HG02642 (cell line): ENCODE measurements at regions not wholly inside any gene's neighbourhood (a gene's known extent, or its start where the extent isn't known, plus 50 kb on each side); places are given as distances from the start of the nearest gene placed in this dataset.

Source experiments
- ATAC-seq: cut with Tn5 transposase; IDR thresholded peaks from one replicate; pipeline ENCODE4 v1.9.1; 2021; ENCODE audit warnings: mild to moderate bottlenecking; ENCODE audit not compliant: unreplicated experiment, poor library complexity

DNA sequence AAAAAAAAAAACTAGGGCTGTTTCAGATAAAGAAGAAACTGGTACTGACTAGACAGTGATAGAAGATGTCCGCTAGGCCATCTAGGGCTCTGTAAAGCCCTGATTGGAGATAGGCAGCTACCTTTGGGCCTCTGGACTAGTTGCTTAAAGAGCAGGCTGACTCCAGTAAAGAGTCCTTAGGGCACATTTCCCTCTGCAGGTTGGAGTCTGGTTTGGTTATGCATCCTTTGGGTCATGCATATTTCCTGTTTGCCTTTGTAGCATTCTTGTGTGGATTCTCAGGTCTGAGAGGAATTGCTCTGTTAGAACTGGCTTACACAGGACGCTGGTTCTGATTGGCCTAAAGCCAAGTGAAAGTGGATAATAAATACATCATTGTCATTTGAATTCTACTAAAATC is 165.5 kb upstream of the LRRN1 start:
- ATAC-seq: no peak

DNA sequence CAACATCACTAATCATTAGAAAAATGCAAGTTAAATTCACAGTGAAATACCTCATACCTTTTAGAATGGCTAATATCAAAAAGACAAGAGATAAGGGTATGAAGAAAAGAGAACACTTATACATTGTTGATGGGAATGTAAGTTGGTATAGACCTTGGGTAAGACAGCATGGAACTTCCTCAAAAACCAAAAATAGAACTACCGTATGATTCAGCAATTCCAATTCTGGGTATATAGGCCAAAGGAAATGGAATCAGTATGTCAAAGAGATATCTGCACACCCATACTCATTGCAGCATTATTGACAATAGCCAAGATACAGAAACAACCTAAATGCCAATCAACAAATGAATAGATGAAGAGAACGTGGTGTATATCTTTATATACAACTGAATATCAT is 166.8 kb upstream of the LRRN1 start:
- no peak for ATAC-seq

DNA sequence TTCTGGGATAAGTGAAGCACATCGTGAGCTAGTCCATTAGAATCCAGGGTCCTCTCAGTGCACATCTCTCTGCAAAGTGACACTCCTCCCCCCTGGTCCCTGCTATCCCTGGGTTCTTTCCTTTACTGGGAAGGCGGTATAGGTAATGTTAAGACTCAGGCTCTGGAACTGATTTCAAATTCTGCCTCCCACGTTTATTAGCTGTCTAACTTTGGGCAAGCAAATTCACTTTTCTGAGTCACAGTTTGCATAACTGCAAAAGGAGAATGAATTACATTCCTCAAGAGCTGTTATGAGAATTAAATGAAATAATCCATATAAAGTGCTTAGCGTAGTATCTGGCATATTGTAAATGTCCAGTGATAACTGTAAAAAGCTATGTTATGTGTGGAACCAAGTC is 168.1 kb upstream of the LRRN1 start:
- no peak for ATAC-seq

DNA sequence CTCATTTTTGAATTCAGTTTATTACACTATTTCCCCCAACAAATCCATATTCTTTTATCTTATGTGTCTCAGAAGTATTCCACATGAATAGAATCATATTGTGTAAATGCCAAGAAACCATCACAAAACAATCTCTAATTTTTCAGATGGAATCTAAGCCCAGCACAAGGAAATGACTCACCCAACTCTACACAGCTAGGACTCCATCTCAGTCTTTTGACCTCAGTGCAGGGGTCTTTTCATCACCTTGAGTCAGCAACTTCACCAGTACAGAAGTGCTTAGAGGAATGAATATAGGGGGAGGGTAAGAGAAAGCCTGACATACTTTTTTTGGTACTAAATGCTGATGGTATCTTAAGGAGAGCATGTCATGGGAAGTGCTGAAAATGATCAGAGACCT is 169.3 kb upstream of the LRRN1 start:
- no peak for ATAC-seq

DNA sequence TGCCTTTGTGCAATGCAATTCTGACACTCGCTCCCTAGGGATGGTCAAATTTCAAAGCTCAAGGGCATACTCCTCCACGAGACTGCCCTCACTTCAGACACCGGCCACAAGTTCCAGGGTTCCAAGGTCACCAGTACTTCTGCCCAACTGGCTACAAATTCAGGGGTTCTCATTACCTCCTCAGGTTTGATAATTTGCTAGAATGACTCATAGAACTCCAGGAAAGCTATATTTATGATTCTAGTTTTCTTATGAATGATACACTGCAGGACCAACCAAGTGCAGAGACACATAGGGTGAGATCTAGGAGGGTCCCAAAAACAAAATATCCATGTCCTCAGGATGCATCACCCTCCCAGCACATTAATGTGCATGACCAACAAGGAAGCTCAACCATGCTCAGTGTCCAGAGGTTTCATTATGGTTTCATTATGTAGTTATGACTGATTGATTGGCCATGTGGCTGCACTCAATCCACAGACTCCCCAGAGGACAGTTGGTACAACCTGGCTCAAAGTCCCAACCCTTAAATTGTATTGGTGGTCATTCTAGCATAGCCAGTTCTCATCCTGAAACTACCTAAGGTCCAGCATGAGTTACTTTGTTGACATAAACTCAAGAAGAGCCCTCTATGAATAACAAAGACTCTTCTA is 170.4 kb upstream of the LRRN1 start:
- peak; percentile 76 for ATAC-seq

DNA sequence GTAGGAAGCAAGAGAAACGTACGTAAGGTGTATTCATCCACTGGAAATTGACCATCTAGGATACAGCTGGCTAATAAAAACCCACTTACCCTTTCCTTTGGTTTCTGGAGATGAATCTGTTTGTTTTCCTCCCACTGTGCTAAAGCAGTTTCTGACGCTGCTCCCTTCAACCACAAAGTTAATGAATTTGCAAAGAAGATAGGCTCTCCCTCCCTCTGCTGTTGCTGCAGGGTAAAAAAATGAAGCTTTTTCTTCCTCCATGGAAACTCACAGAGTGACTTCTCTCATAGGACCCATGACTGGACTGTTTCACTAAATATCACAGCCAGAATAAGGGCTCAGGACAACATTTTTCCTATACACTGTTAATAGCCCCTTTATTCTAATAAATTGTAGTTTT is 172.1 kb upstream of the LRRN1 start:
- ATAC-seq: no peak

DNA sequence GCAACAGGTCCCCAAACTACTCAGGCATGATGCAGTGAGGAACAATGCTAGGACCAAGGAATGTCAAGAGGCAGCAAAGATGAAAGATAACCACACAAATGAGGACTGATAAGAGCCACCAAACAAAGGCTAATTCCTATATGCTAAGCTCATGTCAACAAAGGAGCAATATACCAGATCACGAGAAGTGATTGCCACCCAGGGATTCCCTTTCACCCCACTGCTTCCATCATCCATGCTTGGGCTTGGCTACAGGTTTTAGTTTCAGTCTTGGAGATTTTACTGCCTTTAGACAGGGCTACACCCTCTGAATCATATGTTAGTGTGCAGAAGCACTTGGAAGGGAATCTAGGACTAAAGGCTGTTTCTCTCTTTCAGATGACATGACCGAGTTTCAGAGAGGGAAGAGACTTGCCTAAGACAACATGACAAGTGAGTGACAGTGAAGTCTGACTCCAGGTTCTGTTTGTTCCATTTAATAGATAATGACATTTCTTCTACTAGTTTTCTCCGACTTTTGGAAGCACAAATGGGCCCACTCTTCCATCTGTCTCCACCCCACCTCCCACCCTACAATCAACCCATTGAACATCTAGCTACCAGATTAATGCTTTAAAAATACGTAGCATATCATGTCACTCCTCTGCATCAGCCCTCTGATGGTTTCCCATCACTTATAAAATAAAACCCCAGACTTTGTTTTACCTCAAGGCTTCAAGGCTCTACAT is 173.5 kb upstream of the LRRN1 start:
- ATAC-seq: no peak

DNA sequence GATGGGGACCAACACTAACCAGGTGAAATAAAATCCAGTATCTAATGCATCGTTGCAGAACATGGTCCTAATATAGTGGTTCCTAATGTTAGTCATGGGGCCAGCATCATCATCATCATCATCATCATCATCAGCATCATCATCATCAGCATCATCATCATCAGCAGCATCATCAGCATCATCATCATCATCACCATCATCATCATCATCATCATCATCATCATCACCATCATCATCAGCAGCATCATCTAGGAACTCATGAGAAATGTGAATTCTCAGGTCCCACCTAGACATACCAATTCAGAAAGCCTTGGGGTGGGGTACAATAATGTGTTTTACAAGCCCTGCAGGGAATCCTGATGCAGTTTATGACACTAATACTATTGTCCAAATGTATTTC is 179.4 kb upstream of the LRRN1 start:
- no peak for ATAC-seq

DNA sequence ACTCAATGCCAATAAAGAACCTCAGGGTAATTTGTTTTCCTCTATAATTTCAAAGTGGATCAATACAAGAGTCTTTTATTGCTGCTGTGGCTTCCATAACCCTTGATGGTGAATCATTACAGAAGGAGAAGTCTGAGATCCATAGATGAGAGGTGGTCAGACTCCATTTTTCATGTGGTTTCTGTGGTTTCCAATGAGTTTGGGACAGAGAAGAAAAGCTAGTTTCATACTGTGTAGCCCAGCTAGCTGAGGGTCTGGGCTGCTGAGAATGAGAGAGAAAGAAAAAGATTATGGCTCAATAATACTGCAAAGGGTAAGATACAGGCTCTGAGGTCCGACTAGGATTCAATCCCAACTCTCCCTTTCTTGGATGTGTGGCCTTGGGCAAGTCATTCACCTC is 180.6 kb upstream of the LRRN1 start:
- ATAC-seq: no peak

DNA sequence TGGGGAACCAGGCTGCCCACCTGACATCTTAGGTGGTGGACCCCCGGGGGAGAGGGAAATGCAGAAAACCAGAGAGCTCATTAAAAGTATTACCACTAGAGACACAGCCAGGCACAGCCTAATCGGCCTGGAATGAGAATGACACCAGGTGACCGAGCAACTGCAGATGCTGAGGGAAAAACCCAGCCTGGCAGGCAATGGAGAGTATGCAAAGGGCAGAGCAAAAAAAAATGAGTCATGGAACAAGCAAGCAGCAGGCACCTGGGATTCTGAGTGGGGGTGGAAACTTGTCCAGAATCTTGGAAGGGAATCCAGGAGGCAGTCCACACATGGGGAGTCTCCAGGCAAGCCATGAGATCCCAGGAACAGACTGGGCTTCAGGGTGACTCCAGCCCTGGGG is 183.7 kb upstream of the LRRN1 start:
- no peak for ATAC-seq

DNA sequence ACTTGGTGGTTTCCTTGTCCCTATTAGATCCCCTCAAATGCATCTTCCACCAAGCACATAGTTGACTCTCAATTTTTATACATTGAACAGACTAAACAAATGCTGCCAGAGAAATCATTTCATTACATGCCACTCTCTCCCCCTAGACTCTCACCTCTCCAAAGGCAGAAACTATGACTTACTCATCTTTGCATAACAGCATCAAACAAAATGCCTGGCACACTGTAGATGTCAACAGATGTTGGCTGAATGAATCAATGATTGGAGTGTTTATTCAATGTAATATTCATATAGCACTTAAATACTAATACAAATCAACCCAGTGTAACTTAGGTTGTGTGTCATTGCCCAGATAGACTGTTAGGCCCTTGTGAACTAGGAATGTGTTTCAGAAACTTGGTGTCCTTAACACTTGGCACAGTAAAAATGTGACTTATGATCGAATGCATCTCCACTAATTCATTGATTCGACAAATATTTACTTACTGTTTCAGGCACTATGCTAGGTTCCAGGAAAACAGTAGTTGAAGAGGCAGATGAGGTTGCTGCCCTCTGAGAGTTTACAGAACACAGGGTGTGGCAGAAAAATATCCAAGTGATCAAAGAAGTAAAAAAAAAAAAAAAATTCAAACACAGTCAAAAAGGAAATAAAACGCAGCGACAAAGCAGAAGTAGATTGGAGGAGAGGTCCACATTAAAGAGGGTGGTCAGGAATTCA is 188.5 kb upstream of the LRRN1 start:
- no peak for ATAC-seq

DNA sequence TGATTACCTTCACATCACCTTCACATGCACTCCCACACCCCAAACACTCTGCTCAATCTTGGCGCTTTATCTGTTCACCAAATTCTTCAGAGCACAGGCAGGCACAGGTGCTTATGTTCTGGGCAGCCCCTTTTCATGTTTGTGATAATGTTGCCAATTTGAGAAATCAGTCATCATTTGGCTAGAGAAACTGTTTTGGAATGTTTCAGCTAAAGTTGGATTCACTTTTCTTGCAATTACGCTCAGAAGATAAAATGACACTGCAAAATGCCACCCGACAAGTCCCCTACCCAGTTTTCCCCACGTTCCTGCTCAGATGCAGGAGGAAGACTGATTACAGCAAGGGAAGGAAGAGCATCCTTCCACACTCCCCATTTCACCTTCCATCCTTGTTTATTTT is 192.9 kb upstream of the LRRN1 start:
- ATAC-seq: no peak

DNA sequence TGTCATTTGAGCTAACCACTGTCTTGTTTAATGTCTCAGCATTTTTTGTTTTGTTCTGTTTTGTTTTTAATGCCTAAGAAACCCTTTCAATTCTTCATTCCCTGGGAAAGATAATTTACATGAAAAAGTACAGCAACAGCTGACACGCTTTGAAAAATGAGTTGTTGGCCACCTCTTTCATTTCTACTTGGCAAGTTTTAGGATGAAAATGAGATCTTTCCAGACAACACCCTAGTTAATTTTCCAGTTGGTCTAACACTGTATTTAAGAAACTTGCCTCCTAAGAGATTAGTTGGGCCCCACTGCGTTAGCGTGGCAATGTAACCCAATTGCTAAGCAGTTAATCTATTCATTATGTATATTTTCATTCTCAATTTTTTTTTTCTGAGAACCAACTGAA is 194.0 kb upstream of the LRRN1 start:
- no peak for ATAC-seq

DNA sequence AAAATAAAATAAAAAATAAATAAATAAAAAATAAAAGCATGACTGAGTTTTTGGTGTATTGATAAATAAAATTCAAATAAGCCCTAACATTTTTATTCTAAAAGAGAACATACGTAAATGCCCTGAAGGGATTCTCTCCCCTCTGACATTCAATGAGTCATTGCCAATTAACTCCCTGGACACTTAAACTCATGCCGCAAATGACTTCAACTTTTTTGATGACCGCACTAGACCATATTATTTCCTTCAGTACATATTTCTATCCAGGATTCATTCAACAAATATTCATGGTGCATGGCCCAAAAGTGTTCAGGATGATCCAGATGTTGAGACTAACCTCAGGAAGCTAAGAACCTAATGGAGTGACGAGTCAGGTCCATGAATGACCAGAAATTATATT is 195.9 kb upstream of the LRRN1 start:
- ATAC-seq: no peak

DNA sequence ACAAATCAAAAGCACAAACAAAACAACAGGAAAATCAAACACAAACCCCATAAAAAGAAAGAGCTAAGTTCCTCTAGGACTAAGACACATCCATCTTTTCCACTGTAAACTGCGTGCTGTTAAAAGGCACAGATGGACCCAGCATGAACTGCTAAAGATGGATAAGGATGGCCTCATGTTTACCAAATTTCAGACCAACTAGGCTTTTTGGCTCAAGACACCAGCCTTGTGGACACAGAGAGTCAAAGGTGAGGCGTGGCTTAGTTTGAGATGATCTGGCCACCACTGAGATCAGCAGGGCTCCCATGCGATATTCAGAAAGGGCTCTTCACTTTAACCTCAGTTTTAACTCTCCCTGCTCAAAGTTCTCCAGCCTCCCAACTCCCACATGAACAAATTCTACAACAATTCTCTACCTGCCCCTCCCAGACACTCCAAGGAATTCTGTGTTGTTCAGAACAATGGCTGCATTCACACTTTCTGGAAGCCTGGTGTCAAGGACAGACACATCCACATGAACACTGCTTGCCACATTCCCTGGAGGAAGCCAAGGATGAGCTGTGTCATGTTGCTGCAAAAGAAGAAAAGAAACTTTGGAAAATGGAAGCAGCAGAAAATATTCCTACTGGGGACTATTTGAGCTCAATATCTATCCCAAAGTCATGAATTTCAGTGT is 198.4 kb upstream of the LRRN1 start:
- no peak for ATAC-seq

DNA sequence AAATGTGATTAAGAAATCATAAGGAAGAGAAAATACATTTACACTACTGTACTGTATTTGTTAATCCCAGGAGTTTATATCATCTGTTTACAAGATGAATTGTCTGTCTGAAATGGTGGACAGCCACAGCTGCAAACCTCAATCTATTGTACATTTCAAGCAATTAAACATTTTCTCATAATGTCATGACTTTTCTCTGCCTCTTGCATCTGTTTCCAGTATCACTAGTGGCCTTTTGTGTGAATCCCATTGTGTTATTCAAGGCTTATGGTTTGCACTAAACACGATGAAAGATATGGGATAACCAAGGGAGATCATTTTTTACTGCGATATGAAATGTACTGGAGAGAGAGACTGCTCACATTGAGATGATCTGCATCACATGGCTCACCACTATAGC is 200.2 kb upstream of the LRRN1 start:
- ATAC-seq: no peak

DNA sequence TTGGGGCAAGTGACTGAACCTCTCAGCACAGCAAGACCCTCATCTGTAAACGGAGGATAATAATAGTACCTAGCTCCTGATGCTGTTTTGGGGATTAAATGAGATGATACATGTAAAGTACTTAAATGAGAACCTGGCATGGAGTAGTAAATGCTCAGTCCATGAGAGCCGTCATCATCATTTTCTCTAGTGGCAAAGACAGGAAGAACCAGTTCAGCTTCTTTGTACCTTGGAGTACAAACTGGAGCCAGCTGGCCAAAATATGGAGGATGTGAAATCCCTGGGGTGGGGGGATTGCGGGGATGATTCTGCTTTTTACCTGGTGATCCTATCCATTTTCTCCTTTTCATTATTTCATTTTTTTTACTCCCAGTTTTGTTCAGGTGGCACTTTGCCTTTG is 204.2 kb upstream of the LRRN1 start:
- ATAC-seq: no peak

DNA sequence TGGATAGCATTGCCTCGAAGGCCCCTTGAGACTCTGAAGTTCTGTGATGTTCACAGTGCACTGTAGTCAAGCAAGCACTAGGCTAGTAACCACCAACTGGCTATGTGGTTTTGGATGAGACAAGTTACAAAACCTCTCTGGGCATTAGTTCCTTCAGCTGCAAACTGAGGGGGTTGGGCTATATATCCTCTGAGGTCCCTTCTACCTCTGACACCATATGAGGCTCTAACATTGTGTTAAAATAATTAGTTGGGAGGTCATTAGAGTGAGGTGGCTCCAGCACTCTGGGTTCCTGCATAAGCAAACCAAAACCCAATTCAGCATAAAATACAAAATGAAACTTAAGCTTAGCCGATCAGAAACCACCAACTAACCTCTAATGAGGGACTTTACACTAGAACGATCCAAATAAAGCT is 209.5 kb upstream of the LRRN1 start:
- peak; percentile 70 for ATAC-seq

DNA sequence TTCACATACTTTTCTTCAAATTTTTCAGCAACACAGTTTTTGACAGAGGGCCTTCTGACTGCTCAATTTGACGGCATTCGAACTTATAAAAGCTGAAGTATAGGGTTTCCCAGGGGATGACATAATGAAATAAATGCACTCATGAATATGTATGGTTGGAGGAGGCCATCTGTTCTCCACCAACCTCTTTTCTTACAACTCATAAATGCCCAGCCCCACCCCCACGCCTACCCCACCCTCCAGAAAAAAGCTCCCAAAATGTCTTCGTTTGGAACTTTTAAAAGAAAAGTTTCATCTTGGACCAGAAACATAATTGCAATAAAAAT is 211.6 kb upstream of the LRRN1 start:
- no peak for ATAC-seq

DNA sequence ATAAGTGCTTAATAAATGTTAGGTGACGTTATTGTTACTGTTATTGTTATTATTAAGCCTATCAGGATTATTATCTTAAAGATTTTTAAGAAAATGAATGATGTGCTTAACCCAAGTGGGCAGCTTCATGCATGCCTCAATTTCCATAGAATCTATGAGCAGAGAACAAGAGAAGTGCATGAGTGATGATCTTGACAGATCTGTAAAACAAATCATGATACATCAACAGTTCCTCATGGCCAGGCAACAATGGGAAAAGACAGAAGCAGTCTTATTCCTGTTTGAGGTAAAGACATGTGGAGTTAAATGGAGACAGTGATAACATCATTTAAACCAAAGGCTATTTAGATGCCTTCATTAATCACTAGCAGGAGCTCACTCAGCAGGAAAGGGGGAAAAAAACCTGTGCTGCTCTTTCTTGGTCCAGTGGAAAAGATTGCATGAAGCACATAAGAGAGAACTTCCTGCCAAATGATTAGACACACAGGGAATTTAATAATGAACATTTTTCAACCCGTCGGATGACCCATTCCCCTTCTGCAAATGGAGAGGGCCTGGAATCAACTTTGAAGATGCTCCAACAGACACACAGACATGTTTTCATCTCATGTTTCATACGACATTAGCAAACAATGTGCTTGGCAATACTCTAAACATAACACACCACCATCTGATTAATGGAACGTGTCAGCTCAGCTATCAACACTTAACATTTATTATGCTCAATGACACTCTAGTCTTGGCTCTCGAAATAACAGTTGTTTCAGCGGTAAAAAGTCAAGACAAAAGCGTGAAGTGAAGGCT is 212.2 kb upstream of the LRRN1 start:
- no peak for ATAC-seq

DNA sequence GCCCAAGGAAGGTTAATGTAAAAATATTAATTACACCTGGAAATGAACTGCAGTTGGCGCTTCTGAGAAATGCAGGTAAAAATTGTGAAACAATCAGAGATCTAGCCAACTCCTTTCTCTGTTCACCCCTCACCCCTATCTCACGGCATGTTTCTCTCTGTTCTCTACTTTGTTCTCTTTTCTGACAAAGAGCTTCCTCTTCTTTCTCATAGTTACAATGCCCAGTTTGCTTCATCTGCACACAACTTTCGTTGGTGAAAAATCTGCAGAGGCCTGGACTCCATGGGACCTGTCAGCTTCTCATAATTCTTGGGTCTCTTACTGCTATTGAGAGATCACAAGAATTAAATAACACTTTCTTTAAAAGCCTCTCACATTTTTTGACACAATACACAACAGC is 212.9 kb upstream of the LRRN1 start:
- ATAC-seq: no peak
